Left renal pelvis (tissue), 4 donors: ENCODE measurements at regions not wholly inside any gene's neighbourhood (a gene's known extent, or its start where the extent isn't known, plus 50 kb on each side); places are given as distances from the start of the nearest gene placed in this dataset.

Source experiments
- DNase-seq, 4 donors: peaks; one replicate each; pipeline ENCODE4 v3.0.0-alpha.2; 2013; ENCODE audit warnings: low read depth in 4 of 4, low spot score in 3 of 4

DNA sequence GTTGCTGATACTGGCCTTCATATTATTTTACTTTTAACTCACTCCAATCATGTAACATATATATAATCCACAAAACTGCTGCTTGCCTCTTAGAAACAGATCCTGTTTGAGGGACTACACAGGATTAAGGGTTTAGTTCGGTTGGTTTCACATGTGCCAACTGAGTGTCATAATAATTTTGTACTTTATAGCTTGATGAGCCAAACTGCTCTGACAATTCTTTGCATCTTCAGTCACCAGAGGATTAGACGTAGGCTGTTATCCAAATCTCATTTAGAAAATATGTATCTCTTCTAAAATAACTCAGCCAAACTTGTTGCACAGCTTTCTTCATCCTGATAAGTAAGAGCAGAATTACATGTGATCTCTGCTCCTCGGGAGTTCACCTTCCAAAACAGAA lies 643.6 kb upstream of the PTCHD4 start:
- DNase-seq: no peak

DNA sequence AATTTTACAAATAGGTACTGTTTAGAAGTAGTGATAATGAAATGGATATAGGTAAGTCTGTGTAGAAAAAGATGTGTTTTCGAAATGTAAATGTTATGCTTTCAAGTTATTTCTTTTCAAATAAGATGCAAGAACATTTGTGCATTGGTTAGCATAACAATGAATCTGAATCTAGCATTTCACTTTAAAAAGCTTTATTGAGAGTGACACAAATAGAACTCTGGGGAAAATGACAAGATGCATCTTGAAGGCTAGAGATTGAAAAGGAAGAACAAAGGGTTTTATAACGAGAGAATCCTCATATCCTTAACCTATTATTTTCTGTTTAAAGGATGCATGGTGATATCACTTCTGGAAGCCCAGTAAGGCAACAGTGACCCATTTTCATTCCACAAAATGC lies 639.9 kb upstream of the PTCHD4 start:
- DNase-seq: no peak

GRCh38 chr6:48747471-48747870 lies 636.5 kb upstream of the PTCHD4 start:
- no peak for DNase-seq

DNA sequence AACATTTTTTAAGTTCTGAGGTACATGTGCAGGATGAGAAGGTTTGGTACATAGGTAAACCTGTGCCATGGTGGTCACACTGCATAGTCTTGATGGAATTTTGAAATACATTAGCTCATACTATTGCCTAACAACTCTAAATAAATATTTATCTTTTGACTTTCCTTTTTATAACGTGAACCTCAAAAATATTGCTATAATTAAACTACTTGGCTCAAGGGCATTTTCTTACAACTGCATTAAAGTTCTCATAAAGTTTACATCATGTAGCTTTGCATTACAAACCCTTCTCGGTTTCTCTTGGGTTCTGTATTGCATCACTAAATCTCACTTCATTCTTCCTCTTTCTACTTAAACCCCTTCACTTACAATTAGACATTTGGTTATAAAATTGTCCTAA lies 636.0 kb upstream of the PTCHD4 start:
- DNase-seq: no peak

- DNase-seq: no peak
Observed at GRCh38 chr6:48744948-48745347, 634.0 kb upstream of the PTCHD4 start.

DNA sequence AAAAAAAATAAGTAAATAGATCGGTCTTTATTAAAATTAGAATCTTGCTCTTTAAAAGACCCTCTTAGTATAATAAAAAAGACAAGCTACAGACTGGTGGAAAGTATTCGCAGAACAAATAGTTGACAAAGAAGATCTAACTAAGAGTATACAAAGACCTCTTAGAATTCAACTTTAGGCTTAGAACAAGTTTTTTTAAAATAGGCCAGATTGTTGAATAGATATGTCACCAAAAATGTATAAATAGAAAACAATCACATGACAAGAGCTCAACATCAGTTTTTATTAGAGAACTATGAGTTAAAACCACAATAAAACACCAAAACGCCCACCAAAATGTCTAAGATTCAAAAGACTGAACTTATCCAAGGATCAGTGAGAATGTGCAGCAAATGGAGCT lies 632.7 kb upstream of the PTCHD4 start:
- DNase-seq: no peak

- no peak for DNase-seq
Observed at GRCh38 chr6:48736501-48737206, 625.7 kb upstream of the PTCHD4 start.

DNA sequence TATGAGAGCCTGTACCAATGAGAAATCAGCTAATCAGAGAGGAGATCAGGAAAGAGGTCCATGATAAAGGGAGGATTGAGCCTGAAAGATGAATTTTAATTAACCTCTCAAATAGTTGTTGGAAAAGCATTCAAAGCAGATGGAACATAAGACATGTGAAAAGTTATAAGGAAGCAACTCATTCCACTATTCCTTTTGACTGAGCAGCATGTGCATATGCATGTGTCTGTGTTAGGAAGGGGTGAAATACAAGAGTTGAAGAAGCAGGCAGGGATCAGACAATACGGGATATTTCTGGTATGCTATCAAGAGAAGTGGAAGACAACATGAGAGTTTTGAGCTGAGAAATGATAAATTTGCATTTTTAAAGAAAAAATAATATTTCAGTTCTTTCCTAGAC lies 624.8 kb upstream of the PTCHD4 start:
- DNase-seq: no peak

DNA sequence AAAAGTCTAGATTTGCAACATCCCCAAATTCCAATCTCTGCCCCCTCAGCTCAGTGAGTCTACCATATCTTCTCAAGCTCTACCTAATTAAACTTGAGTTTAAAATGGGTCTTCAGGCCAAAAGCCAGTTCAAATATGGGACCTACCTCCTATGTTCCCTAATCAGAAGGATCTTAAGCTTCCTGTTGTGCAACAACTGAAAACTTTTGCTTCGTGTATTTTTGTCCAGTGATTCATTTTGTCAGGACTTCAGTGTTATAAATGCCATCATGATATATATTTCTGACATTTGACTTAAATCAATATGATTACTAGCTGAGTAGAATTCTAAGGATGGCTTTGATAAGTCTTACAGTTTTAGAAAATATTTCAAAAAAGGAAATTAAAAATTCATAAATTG lies 622.6 kb upstream of the PTCHD4 start:
- no peak for DNase-seq

- no peak for DNase-seq
Observed at GRCh38 chr6:48714699-48715098, 603.7 kb upstream of the PTCHD4 start.

DNA sequence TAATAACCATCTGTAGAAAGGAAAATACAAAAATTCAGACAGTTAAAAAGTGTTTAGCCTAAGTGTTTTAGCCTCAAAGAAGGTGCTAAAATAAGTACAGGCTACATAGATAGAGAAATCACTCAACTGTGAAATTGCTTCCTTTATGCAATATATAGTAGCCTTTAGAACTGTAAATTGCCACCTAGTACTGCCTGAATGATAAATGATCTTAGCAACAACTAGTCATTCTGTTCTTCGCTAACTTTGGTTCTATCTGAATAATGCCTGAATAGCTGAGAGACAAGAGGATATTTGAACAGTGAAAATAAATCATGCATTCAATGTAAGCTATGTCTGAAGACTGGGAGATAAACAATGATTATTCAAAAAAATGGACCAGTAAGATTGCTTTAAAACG lies 603.3 kb upstream of the PTCHD4 start:
- DNase-seq: no peak

DNA sequence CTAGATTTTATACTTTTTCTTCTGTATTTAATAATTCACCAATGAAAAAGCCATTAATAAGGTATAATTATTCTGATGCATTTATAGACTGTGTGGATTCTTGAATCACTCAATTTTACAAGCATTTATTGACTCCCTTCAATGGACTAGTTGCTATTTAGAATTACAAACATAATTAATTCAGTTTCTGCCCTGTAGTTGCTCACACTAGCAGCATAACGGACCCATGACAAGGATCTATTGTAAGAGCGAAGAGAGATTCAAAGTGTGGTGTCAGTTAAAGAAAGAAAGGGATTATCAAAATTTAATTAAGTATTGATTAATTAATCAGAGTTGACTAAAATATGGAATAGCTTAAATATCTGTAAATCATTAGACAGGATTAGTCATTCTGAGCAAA lies 602.6 kb upstream of the PTCHD4 start:
- no peak for DNase-seq

- DNase-seq: no peak
Observed at GRCh38 chr6:48706310-48706709, 595.3 kb upstream of the PTCHD4 start.

DNA sequence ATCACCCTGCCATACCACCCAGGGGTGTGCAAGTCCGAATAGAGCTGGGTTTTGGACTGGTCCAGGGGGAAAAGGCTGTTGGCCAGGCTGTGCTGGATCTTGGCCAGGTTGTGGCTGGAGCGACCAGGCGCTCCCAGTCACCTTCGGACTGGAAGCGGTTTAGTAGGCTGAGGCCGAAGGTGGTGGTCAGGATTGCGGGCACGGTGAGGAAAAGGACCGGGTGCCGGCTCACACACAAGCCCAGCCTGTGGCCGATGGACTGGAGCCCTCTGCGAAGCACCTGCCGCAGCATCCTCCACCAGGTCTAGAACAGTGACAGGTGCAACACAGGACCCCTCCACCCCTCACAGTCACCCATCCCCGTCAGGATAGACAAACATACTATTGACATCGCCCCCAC lies 590.6 kb upstream of the PTCHD4 start:
- no peak for DNase-seq

GRCh38 chr6:48695872-48696271 lies 584.9 kb upstream of the PTCHD4 start:
- no peak for DNase-seq

GRCh38 chr6:48691420-48691819 lies 580.4 kb upstream of the PTCHD4 start:
- DNase-seq: no peak

- no peak for DNase-seq
Observed at GRCh38 chr6:48689498-48689897, 578.5 kb upstream of the PTCHD4 start.

DNA sequence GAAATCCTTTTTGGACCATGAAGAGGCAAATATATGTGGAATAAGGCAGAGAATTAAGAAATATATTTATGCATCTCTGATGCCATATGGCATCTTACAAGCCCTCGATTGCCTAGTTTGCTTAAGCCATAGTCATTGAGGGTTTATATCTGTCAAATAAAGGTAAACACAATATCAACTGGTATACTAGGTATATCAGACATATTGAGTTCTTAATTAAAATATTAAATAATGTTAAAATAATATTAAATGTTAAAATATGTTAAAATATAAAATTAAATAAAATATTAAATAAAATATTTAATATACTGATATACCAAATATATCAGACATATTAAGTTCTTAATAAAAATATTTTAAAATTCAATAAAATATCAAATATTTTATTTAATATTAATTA lies 567.4 kb upstream of the PTCHD4 start:
- DNase-seq: no peak

DNA sequence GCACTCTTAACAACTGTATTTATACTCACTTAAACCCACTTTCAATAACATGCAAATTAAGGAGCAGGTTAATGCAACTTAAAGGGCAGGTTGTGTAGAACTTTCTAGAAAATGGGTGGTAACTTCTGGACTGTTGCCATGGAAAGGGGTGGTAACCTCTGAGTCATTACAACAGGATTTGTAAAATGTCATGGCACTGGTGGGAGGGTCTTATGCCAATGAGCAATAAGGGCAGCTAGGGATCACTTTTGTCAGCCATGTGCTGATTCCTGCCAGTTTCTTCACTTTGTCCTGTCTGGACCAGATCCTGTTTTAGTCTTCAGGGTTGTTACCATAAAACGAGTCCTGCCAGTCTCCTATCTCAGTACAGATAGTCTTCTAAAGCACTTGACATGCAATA lies 560.5 kb upstream of the PTCHD4 start:
- DNase-seq: no peak

GRCh38 chr6:48670546-48670945 lies 559.5 kb upstream of the PTCHD4 start:
- DNase-seq: no peak

GRCh38 chr6:48667797-48668196 lies 556.8 kb upstream of the PTCHD4 start:
- no peak for DNase-seq

DNA sequence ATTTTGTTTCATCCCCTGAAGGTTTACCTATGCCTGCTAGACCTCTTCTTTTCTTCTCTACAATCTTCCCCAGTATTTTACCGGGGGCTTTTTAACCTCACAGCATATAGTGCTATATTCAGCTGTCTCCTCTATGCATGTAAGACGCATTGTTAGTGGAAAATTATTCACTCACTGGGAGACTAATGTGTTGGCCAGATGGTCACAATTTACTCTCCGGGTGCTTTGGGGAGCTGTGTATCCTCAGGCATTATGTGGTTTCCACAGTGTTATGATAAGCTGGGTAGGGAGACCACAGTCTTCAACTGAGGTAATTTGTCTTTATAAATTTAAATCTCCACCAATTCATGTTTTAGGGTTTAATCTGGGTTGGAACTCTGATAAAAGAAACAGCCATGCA lies 553.8 kb upstream of the PTCHD4 start:
- DNase-seq: no peak

DNA sequence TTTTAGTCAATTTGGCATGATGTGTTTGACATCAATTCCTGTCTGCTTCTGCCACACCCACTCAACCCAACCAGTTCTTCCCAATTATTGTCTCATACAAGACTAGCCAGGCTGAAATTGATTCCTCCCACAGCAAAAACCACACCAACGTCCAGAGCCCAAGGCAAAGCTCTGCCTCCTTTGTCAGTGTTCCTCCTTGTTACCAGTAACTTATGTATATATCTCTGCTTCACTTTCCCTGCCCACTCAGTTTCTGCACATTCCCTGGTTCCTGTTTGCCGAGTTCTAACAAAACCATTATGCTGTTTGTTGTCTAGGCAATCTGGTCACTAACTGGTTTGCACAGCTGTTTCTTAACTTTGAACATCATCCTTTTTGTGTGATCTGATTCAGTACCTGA lies 547.9 kb upstream of the PTCHD4 start:
- no peak for DNase-seq
